Endothelial cell of umbilical vein (primary cell): ENCODE measurements at regions not wholly inside any gene's neighbourhood (a gene's known extent, or its start where the extent isn't known, plus 50 kb on each side); places are given as distances from the start of the nearest gene placed in this dataset.

Source experiments
- BruUV-seq: library from RNA; stranded (reverse); fragments of 400-500 nt; replicated peaks from 2 replicates; lab custom pipeline; 2021; lab: Mats Ljungman, UMichigan
- CTCF ChIA-PET: fragments of 300-600, 350-600 bp; sonication (Branson Sonifier 250); formaldehyde crosslinking; loops from one replicate; lab custom pipeline; 2021; ENCODE audit warnings: antibody characterized with exemption, inconsistent platforms; lab: Charles Lee
- POLR2A ChIA-PET: fragments of 300-600, 350-600 bp; sonication (Branson Sonifier 250); formaldehyde crosslinking; loops from one replicate; lab custom pipeline; 2021; ENCODE audit warnings: antibody characterized with exemption, inconsistent platforms; lab: Charles Lee
- DNase-seq: peaks from one replicate; pipeline ENCODE4 v3.0.0-alpha.2; 2011; ENCODE audit warnings: low read depth, low spot score
- FAIRE-seq: peaks from 2 replicates; lab custom pipeline; 2011; peaks lifted over from hg19 to GRCh38; lab: Jason Lieb, UNC
- H2AFZ ChIP-seq: 2 replicates; pipeline ENCODE4 v1.6.0; 2012; ENCODE audit warnings: low read depth, low read length, control low read depth, inconsistent platforms
- H3K27ac ChIP-seq: 2 replicates; pipeline ENCODE4 v1.5.1; 2011; ENCODE audit warnings: low read depth, mild to moderate bottlenecking, control low read depth, low read length, moderate library complexity; ENCODE audit not compliant: insufficient read depth
- H3K27me3 ChIP-seq, 2 experiments: 2 replicates each; pipeline versions ENCODE4 v1.6.0 to v1.6.1; 2011; ENCODE audit warnings: low read length in 2 of 2, mixed read lengths in 1 of 2; ENCODE audit not compliant: control insufficient read depth in 2 of 2, insufficient read depth in 2 of 2
- H3K36me3 ChIP-seq, 2 experiments: 2 replicates in 1 of 2; 3 replicates in 1 of 2; pipeline ENCODE4 v1.5.1; 2011; ENCODE audit warnings: low read length in 2 of 2, mild to moderate bottlenecking in 1 of 2, moderate library complexity in 1 of 2; ENCODE audit not compliant: control insufficient read depth in 2 of 2, insufficient read depth in 2 of 2; ENCODE audit errors: extremely low read depth in 1 of 2
- H3K4me1 ChIP-seq: 3 replicates; pipeline ENCODE4 v1.5.1; 2011; ENCODE audit warnings: mild to moderate bottlenecking, low read length; ENCODE audit not compliant: control insufficient read depth, insufficient read depth; ENCODE audit errors: extremely low read depth
- H3K4me2 ChIP-seq: 2 replicates; pipeline ENCODE4 v1.6.1; 2011; ENCODE audit warnings: low read length, control low read depth, mixed read lengths; ENCODE audit not compliant: insufficient read depth
- H3K4me3 ChIP-seq, 3 experiments: fragments of 200-600 bp in 1 of 3; sonication (generic), shearing (Covaris generic) in 1 of 3; replicated peaks in 1 of 3; 2 replicates each; pipeline ENCODE4 v1.5.1; 2011 to 2016; ENCODE audit warnings: control low read depth in 3 of 3, low read length in 3 of 3, mild to moderate bottlenecking in 2 of 3, inconsistent platforms in 1 of 3, low read depth in 1 of 3, moderate library complexity in 1 of 3; ENCODE audit not compliant: insufficient read depth in 1 of 3
- H3K79me2 ChIP-seq: 2 replicates; pipeline ENCODE4 v1.6.0; 2012; ENCODE audit warnings: low read length, inconsistent platforms; ENCODE audit not compliant: control insufficient read depth, insufficient read depth
- H3K9ac ChIP-seq: replicated peaks from 2 replicates; pipeline ENCODE3; 2011; ENCODE audit warnings: low read length, control low read depth; ENCODE audit not compliant: insufficient read depth; ENCODE audit errors: extremely low read depth
- H3K9me1 ChIP-seq: replicated peaks from 3 replicates; pipeline ENCODE4 v1.6.0; 2011; ENCODE audit warnings: mild to moderate bottlenecking, low read length; ENCODE audit not compliant: control insufficient read depth, insufficient read depth; ENCODE audit errors: extremely low read depth
- H3K9me3 ChIP-seq: replicated peaks from 2 replicates; pipeline ENCODE4 v1.5.1; 2012; ENCODE audit warnings: low read length, inconsistent platforms; ENCODE audit not compliant: control insufficient read depth, insufficient read depth
- H4K20me1 ChIP-seq: replicated peaks from 2 replicates; pipeline ENCODE3; 2011; ENCODE audit warnings: mild to moderate bottlenecking, low read length; ENCODE audit not compliant: control insufficient read depth, insufficient read depth; ENCODE audit errors: extremely low read depth
- EZH2 ChIP-seq: IDR thresholded peaks from 2 replicates; pipeline ENCODE4 v1.6.1; 2012; ENCODE audit warnings: borderline replicate concordance, low read depth, mild to moderate bottlenecking, moderate library complexity, low read length, inconsistent platforms; ENCODE audit not compliant: severe bottlenecking
- FOS ChIP-seq: IDR thresholded peaks from 2 replicates; pipeline ENCODE4 v1.6.1; 2011; ENCODE audit warnings: mild to moderate bottlenecking, low read length, moderate library complexity, borderline replicate concordance; ENCODE audit not compliant: insufficient read depth
- GATA2 ChIP-seq: IDR thresholded peaks from 2 replicates; pipeline ENCODE4 v1.7.0; 2011; ENCODE audit warnings: low read depth, mild to moderate bottlenecking, moderate library complexity, mixed read lengths, low read length; ENCODE audit not compliant: insufficient read length, insufficient read depth
- dilution Hi-C: fragments of 300-500 bp; cut with MboI; formaldehyde crosslinking; loops from one replicate; pipeline ENCODE4 v1.15.0; 2019; ENCODE audit warnings: low sequenced_read_pairs; ENCODE audit not compliant: extremely low pct_ligation_motif_present
- intact Hi-C: fragments of 100-400 bp; cut with micrococcal nuclease; formaldehyde crosslinking; loops from one replicate; pipeline ENCODE4 v1.10.0; 2022
- TF ChIP-seq, protein P1 (sequence below): IDR thresholded peaks from 2 replicates; pipeline ENCODE4 v1.6.1; 2011; ENCODE audit not compliant: insufficient read depth, insufficient read length
- TF ChIP-seq, protein P2 (sequence below), 2 donors: IDR thresholded peaks; 1 replicate in 1 of 2; 2 replicates in 1 of 2; pipeline ENCODE4 v1.5.1; 2011; ENCODE audit warnings: low read length in 2 of 2, mild to moderate bottlenecking in 2 of 2, moderate library complexity in 2 of 2, control low read depth in 1 of 2, inconsistent platforms in 1 of 2, low read depth in 1 of 2; ENCODE audit not compliant: insufficient read depth in 1 of 2; ENCODE audit errors: extremely low read depth in 1 of 2

DNA sequence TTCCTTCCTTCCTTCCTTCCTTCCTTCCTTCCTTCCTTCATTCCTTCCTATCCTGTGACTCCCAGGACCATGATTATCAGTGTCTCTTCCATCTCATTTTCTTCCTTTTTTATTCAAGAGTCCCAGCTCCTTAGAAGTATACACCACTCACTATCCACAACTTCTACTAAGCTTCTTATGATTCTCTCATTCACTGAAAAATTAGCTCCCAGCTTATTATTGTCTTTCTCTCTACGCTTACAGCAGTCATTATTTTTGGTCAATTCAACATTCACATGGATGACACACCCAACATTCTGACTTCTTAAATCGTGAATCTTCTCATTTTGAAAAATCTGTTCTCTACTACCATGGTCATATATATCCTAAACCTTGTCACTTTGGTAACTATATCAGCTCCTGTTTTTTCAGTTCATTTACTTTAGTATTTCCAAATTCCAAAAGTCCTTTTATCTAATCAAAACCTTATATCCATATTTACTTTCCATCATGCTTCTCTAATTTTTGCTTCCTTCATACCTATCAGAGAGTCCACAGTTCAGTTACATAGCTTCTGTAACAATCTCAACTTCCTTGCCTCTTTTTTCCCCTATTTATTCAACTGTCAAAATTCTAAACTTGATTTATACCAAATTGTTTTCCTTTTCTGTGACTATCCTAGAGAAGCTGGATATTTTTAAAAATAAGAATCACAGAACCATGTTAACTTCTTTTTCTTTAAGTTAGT is 677.5 kb downstream of the RAPGEF2 start:
- TF ChIP-seq EZH2, result no peak
- no peak for TF ChIP-seq GATA2
- TF ChIP-seq, protein P1, sequence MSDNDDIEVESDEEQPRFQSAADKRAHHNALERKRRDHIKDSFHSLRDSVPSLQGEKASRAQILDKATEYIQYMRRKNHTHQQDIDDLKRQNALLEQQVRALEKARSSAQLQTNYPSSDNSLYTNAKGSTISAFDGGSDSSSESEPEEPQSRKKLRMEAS, result no peak
- TF ChIP-seq FOS, result no peak
- TF ChIP-seq, protein P2, sequence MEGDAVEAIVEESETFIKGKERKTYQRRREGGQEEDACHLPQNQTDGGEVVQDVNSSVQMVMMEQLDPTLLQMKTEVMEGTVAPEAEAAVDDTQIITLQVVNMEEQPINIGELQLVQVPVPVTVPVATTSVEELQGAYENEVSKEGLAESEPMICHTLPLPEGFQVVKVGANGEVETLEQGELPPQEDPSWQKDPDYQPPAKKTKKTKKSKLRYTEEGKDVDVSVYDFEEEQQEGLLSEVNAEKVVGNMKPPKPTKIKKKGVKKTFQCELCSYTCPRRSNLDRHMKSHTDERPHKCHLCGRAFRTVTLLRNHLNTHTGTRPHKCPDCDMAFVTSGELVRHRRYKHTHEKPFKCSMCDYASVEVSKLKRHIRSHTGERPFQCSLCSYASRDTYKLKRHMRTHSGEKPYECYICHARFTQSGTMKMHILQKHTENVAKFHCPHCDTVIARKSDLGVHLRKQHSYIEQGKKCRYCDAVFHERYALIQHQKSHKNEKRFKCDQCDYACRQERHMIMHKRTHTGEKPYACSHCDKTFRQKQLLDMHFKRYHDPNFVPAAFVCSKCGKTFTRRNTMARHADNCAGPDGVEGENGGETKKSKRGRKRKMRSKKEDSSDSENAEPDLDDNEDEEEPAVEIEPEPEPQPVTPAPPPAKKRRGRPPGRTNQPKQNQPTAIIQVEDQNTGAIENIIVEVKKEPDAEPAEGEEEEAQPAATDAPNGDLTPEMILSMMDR (IDR thresholded peaks at IDR 0.05; ENCODE audit: extremely low read depth in 1 of 2, insufficient read depth in 1 of 2, low read depth in 1 of 2, low read length in 2 of 2), result no peak
- FAIRE-seq (no peak), DNase-seq (no peak)
- POLR2A ChIA-PET, result no interaction called here
- no peak overlapping the region for H3K27ac ChIP-seq
- intact Hi-C loops, result no loop called here
- no peak overlapping the region for H3K9ac ChIP-seq
- BruUV-seq, result no TSS peak
- H4K20me1 ChIP-seq, result no peaks in the 10 kb centered on the region
- no peak overlapping the region for H3K4me3 ChIP-seq
- H3K9me3 ChIP-seq, result no peaks in the 10 kb centered on the region
- no peaks in the 10 kb centered on the region for H3K9me1 ChIP-seq
- no peaks in the 10 kb centered on the region for H3K36me3 ChIP-seq
- no peaks in the 10 kb centered on the region for H3K4me1 ChIP-seq
- no peak overlapping the region for H3K4me2 ChIP-seq
- dilution Hi-C loops, result no loop called here
- H3K79me2 ChIP-seq, result no peaks in the 10 kb centered on the region
- no peaks in the 10 kb centered on the region for H3K27me3 ChIP-seq
- CTCF ChIA-PET, result no interaction called here
- no peak overlapping the region for H2AFZ ChIP-seq
